NCI-H1930 (cell line): ENCODE measurements at regions not wholly inside any gene's neighbourhood (a gene's known extent, or its start where the extent isn't known, plus 50 kb on each side); places are given as distances from the start of the nearest gene placed in this dataset.
"Not testable (repeated sequence)": the region's sequence is repeated elsewhere in the genome, so short reads cannot be mapped to it uniquely, and the experiment has no call there.

Experiments used
- DNase-seq, 2 experiments: peaks; one replicate each; lab custom pipeline; 2025; lab: John Stamatoyannopoulos, UW

DNA sequence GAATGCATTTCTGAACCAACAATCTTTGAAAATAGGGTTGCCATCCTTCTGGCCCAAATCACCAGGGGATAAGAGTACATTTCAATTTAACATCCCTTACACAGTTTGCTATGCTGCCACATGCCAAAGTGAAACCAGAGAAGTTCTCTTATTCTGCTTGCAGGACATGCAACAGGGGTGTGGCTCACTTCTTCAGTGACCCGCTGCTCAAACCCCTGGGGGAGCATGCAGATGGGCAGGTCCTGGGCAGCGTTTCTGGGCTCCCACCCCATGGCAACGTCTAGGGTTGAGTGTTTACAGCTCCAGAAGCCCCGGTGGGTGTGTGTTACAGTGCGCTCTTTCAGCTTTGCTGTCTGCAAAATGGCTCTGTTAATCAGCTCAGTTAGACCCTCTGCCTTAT lies 1306.3 kb upstream of the TMEM132C start:
- no peak for DNase-seq

- DNase-seq = no peak
Measured at GRCh38 chr12:126963825-126964224, 1303.1 kb upstream of the TMEM132C start.

DNA sequence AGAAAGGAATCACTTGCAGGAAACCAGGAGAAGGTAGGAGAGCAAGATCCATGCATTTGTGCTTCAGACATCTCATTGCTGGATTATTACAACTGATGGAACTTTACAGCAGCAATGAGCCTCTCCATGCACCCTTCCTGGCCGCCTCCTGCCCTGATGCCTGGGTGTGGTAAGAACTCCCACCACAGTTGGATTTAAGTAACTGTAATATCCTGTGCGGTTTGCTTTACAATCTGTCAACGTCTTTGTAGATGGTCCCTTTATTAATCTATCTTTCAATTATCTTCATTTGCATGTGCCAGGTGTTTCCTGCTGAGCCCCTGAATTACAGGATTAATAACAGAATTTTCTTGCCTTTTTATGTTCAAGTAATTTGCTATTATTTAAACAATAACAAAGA lies 1300.5 kb upstream of the TMEM132C start:
- DNase-seq = no peak

DNA sequence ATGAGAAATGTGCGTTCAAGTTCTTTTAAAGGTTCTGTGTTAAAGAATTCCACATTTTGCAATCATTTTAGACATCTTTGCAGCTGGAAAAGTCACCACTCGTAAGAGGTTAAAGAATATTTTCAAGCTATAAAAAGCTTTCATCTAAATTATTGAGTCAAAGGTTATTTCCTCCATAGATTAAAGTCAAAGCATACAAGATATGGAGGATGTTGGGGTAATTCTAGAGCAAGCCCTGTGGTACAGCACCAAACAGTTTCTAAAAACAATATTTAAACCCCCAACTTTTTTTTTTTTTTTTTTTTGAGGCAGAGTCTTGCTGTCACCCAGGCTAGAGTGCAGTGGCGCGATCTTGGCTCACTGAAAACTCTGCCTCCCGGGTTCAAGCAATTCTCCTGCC lies 1299.8 kb upstream of the TMEM132C start:
- no peak for DNase-seq

GRCh38 chr12:126974779-126975178 lies 1292.2 kb upstream of the TMEM132C start:
- DNase-seq = no peak

DNA sequence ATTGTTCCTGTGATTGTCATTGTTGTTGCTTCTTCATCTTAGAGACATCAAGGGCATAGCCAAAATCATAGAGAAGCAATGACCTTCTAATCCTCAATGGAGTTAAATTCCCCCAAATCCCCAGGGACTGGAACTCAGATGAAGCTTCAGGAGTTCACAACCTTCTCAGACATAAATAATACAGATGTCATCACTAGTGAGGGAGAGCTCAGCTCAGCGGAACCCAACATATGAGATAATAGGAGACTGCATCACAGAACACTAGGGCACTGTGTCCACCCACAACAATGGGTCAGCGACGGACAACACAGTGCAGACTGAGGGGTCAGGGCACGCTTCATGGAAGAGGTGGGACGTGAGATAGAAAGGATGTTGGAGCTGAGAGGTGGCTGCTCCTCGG lies 1290.4 kb upstream of the TMEM132C start:
- DNase-seq = no peak

GRCh38 chr12:126979564-126979963 lies 1287.4 kb upstream of the TMEM132C start:
- DNase-seq = not testable (repeated sequence)

DNA sequence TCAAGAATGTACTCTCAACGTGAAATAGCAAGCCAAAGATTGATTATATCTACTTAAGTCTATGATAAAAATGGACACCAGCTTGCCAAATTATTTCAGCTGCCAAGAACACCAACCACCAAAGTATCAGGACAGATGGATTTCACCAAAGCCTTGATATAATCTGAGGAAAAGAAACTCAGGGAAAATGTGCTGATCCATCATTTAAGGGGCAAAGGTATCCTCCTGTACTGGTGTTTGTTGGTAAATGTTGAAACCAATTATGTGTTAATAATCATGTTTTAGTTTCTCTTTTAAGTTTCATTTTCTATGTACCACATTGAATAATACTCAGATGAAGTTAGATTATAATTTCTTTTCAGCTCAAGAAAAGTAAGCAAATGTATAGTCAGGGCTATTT lies 1284.3 kb upstream of the TMEM132C start:
- no peak for DNase-seq

- DNase-seq = not testable (repeated sequence)
Measured at GRCh38 chr12:126983735-126984134, 1283.2 kb upstream of the TMEM132C start.

GRCh38 chr12:126985663-126986062 lies 1281.3 kb upstream of the TMEM132C start:
- not testable (repeated sequence) for DNase-seq

DNA sequence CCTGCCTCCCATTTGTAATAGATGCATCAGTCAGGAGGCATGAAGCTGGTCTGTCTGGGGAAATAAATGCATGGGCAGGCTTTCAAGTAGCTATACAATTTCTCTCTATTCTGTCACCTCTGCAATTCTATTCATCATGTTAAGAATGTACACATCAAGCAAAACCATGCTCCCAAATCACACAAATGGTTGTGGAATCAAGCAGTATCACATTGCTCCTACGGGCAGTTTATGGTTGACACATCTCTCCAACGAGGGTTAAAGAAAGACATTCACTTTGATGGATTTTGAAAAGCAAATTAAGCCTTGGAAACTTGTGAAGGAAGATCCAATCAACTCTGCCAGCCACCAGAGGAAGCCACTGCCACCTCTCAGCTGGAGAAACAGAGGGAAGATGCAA lies 1277.4 kb upstream of the TMEM132C start:
- DNase-seq = no peak

GRCh38 chr12:126993898-126994297 lies 1273.1 kb upstream of the TMEM132C start:
- DNase-seq = no peak

GRCh38 chr12:126994599-126994998 lies 1272.4 kb upstream of the TMEM132C start:
- DNase-seq = no peak

DNA sequence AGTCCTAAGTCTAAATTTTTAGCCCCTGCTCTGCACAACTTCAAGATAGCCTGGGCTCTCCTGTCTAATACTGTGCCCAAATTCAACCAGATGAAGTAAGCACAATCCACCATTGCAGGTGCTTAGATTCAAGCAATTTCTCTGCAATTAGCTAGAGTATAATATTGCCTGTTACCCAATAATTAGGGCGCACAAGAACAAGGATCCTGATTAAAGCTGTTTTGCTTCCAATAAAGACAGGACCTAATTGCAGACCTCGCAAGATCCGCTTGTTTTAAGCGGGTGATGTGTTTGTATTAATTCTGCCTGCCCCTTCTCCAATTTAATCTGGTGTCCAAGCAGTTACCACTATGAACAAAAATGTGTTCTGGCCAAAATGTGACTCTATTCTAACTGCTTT lies 1268.9 kb upstream of the TMEM132C start:
- no peak for DNase-seq

DNA sequence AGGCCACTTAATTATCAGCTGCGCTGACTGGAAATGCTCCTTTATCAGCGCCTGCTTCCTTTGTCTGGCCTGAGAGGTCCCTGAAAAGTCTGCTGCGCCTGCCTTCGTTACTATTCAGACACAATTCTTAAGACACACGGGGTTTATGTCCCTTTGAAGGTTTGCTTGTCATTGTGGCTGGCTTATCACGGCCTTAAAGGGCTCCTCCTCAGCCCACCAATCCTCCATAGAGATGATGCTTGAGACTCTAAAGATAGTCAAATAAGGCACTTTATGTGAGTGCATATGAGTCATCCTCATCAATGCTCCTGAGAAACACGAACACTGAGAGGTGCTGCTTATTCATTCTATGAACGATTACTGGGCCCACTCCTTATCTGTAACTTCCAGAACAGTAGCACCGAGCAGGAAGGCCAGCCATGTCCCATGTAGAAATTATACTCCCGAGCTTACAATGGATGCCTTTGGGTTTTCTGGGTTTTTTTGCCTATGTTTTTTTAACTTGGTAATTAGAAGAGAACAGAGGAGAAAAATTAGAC lies 1268.2 kb upstream of the TMEM132C start:
- no peak for DNase-seq

DNA sequence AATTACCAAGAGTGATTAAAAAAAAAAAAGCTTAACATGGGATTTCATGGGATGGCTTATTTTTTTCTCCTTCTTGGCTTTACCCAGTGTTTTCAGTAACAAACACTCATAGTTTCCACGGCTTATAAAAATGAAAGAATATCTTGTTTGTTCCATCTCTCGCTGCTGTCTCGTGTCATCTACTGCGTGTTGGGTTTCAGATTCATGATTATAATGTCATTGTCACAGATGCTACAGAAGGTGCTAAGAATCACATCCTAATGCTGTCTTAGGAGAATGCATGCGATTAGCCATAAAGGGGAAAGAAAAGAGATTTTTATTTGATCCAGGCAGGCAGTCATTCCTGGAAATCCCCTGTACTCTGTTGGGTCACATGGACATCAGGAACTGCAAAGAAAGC lies 1267.6 kb upstream of the TMEM132C start:
- no peak for DNase-seq

DNA sequence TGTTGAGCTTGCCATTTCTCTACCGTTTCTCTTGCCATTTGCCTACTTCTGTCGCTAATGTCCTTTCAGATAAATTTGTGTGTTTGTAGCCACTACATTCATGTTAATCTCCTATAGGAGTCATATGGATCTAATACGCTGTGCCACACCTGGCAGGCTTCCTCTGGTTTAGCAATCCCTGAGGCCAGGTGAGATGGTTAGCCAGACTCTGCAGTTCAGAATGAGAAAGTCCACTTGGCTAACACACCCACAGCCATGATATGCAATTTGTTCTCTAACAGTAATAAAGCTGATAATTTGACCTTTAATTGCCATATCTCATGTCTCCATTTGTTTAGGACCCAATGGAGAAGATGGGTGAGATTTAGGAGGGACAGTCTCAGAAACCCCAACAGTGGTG lies 1261.6 kb upstream of the TMEM132C start:
- no peak for DNase-seq

DNA sequence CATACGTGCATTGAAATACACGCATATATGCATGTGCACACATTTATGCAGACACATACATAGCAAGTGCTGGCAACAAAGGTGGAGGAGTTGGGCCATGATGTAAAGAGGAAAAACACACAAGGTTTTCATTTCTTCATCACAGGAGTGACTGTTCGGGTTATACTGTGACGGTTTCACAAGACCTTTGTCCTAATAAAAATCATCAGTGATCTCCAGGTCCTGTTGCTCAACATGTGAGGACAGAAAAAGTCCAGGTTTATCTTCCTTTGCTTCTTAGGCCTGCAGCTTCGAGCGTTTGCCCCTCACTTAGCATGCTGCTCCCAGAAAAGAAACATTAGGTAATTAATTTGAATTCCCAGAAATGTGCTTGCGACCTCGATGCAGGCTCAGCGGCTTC lies 1260.0 kb upstream of the TMEM132C start:
- DNase-seq = no peak

DNA sequence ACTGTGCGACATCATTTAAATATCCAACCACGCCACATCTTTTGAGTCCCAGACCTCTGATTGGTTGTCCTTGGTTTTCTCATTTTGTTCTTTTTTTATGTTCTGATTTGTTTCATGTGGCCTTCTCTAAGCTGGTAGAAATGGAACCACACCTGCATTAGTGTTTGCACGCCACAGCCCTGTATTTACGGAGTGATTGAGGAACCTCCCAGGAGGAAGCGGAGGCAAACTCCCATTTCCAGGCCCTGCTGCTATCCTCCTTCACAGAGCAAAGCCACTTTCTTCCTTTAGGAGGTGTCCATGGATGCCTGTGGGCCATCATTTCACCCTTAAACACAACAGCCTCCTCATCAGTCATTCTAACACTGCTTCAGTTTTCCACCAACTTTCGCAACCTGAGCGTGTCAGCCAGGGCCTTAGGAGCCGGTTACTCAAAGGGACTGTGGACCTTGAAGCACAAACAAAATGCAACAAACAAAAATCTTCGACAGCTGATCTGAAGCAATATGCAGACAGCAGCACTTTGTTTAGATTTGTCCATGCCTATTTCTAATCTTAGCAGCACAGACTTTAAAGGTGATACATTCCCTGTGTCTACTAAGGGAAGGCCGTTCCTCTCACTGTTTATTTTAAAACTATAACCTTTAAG lies 1258.1 kb upstream of the TMEM132C start:
- DNase-seq = no peak

- DNase-seq = no peak
Measured at GRCh38 chr12:127012109-127012508, 1254.9 kb upstream of the TMEM132C start.

GRCh38 chr12:127013197-127013596 lies 1253.8 kb upstream of the TMEM132C start:
- no peak for DNase-seq

DNA sequence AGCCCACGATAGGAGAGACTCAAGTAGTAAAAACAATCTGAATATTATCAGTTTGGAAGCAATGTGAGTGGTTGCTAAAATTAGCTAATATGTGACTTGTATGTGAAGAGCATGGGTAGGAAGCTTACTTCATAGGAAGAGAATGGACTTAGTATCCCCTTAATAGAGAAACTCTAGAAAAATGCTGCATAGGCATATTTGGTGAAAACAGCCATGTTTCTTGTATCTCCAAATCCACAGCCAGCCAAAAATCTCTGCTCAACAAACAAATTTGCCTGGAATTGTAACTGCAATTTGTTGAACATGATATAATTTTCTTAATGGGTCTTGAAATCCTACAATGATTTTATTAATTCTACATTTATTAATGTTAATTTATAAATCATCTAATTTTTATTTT lies 1252.9 kb upstream of the TMEM132C start:
- no peak for DNase-seq

DNA sequence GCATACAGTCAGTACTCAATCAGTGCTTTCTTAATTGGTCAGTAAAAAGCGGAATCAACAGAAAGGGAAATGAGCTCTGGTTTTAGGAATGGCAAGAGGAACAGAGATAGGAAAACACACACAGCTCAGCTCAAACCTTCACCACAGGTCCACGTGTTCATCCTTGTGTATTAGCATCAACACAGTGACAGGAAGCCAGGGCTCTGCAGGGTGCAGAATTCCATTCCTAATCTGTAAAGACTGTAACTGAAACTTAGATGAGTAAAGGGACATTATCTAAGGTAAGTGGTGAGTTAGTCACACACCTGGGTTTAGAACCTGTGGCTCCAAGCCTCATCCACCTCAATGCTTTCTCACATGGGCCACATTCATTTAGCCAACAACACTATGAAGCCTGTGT lies 1242.2 kb upstream of the TMEM132C start:
- no peak for DNase-seq

- no peak for DNase-seq
Measured at GRCh38 chr12:127025545-127025944, 1241.4 kb upstream of the TMEM132C start.
